Stimulated activated CD8-positive, alpha-beta memory T cell treated with anti-CD3 and anti-CD28 coated beads, Interleukin-4, amount 100 ng/mL, for 1 hour (primary cell): ENCODE measurements at regions not wholly inside any gene's neighbourhood (a gene's known extent, or its start where the extent isn't known, plus 50 kb on each side); places are given as distances from the start of the nearest gene placed in this dataset.
"Not testable (repeated sequence)": the region's sequence is repeated elsewhere in the genome, so short reads cannot be mapped to it uniquely, and the experiment has no call there.

Experiments used
- DNase-seq, 2 donors: peaks; one replicate each; pipeline ENCODE4 v3.0.0-alpha.2; 2020; ENCODE audit warnings: low read depth in 2 of 2, low spot score in 1 of 2

- DNase-seq = no peak
Observed at GRCh38 chr2:2730301-2730833, 399.3 kb upstream of the MYT1L start.

- DNase-seq = no peak
Observed at GRCh38 chr2:2729246-2729645, 398.2 kb upstream of the MYT1L start.

GRCh38 chr2:2728635-2729034 is 397.6 kb upstream of the MYT1L start:
- DNase-seq = no peak

- no peak for DNase-seq
Observed at GRCh38 chr2:2727876-2728511, 396.9 kb upstream of the MYT1L start.

GRCh38 chr2:2726163-2726562 is 395.1 kb upstream of the MYT1L start:
- DNase-seq = no peak

GRCh38 chr2:2723064-2723463 is 392.0 kb upstream of the MYT1L start:
- no peak for DNase-seq

GRCh38 chr2:2721296-2721835 is 390.3 kb upstream of the MYT1L start:
- no peak for DNase-seq

GRCh38 chr2:2720806-2721205 is 389.7 kb upstream of the MYT1L start:
- DNase-seq = not testable (repeated sequence)

- DNase-seq = no peak
Observed at GRCh38 chr2:2720351-2720750, 389.3 kb upstream of the MYT1L start.

- DNase-seq = no peak
Observed at GRCh38 chr2:2719781-2720180, 388.7 kb upstream of the MYT1L start.

- DNase-seq = no peak
Observed at GRCh38 chr2:2719015-2719414, 387.9 kb upstream of the MYT1L start.

GRCh38 chr2:2717406-2717805 is 386.3 kb upstream of the MYT1L start:
- DNase-seq = no peak

- DNase-seq = no peak
Observed at GRCh38 chr2:2716771-2717170, 385.7 kb upstream of the MYT1L start.

- no peak for DNase-seq
Observed at GRCh38 chr2:2715036-2715818, 384.2 kb upstream of the MYT1L start.

GRCh38 chr2:2714408-2714807 is 383.3 kb upstream of the MYT1L start:
- DNase-seq = no peak

- no peak for DNase-seq
Observed at GRCh38 chr2:2709431-2709770, 378.3 kb upstream of the MYT1L start.

- DNase-seq = no peak
Observed at GRCh38 chr2:2708575-2709430, 377.7 kb upstream of the MYT1L start.

GRCh38 chr2:2707206-2707991 is 376.3 kb upstream of the MYT1L start:
- no peak for DNase-seq

- no peak for DNase-seq
Observed at GRCh38 chr2:2706306-2706705, 375.2 kb upstream of the MYT1L start.

GRCh38 chr2:2705871-2706270 is 374.8 kb upstream of the MYT1L start:
- DNase-seq = no peak
